HG03103 (cell line): ENCODE measurements at regions not wholly inside any gene's neighbourhood (a gene's known extent, or its start where the extent isn't known, plus 50 kb on each side); places are given as distances from the start of the nearest gene placed in this dataset.
A peak's percentile ranks its signal among the peaks of the same experiment; 100 is the strongest.

Experiments used
- ATAC-seq: cut with Tn5 transposase; IDR thresholded peaks from one replicate; pipeline ENCODE4 v1.9.1; 2021; ENCODE audit warnings: low read depth; ENCODE audit not compliant: unreplicated experiment

- ATAC-seq = no peak
Measured at GRCh38 chr12:67573566-67573965, 75.0 kb upstream of the DYRK2 start.

- ATAC-seq = no peak
Measured at GRCh38 chr12:67578976-67579661, 69.4 kb upstream of the DYRK2 start.

GRCh38 chr12:67579662-67580003 is 68.9 kb upstream of the DYRK2 start:
- no peak for ATAC-seq

- no peak for ATAC-seq
Measured at GRCh38 chr12:67582238-67582834, 66.2 kb upstream of the DYRK2 start.

- ATAC-seq = no peak
Measured at GRCh38 chr12:67582844-67583243, 65.7 kb upstream of the DYRK2 start.

GRCh38 chr12:67586951-67587350 is 61.6 kb upstream of the DYRK2 start:
- no peak for ATAC-seq

GRCh38 chr12:67589078-67589477 is 59.5 kb upstream of the DYRK2 start:
- ATAC-seq = no peak

GRCh38 chr12:67590149-67590790 is 58.3 kb upstream of the DYRK2 start:
- ATAC-seq = no peak

- ATAC-seq = peak; percentile 73
Measured at GRCh38 chr12:67592228-67593011, 56.1 kb upstream of the DYRK2 start.

- ATAC-seq = no peak
Measured at GRCh38 chr12:67593041-67593440, 55.5 kb upstream of the DYRK2 start.

- no peak for ATAC-seq
Measured at GRCh38 chr12:67593461-67594330, 54.8 kb upstream of the DYRK2 start.

GRCh38 chr12:67594888-67595287 is 53.7 kb upstream of the DYRK2 start:
- no peak for ATAC-seq

- no peak for ATAC-seq
Measured at GRCh38 chr12:67595365-67595764, 53.2 kb upstream of the DYRK2 start.

- no peak for ATAC-seq
Measured at GRCh38 chr12:67598598-67598997, 49.9 kb upstream of the DYRK2 start.
